Astrocyte of the cerebellum (primary cell): ENCODE measurements at regions not wholly inside any gene's neighbourhood (a gene's known extent, or its start where the extent isn't known, plus 50 kb on each side); places are given as distances from the start of the nearest gene placed in this dataset.

Experiments used
- DNase-seq: peaks from one replicate; pipeline ENCODE4 v3.0.0-alpha.2; 2011; ENCODE audit warnings: low read depth
- H3K4me3 ChIP-seq: 2 replicates; pipeline ENCODE4 v1.5.1; 2011; ENCODE audit warnings: mild to moderate bottlenecking, low read depth, low read length, moderate library complexity
- in situ Hi-C: cut with HindIII; loops from 2 replicates; pipeline ENCODE4 v1.10.0; 2017; ENCODE audit warnings: low sequenced_read_pairs
- TF ChIP-seq, protein P1 (sequence below): IDR thresholded peaks from 2 replicates; pipeline ENCODE4 v1.5.1; 2012; ENCODE audit warnings: low read length, low read depth, moderate library complexity, mild to moderate bottlenecking; ENCODE audit errors: missing control alignments

DNA sequence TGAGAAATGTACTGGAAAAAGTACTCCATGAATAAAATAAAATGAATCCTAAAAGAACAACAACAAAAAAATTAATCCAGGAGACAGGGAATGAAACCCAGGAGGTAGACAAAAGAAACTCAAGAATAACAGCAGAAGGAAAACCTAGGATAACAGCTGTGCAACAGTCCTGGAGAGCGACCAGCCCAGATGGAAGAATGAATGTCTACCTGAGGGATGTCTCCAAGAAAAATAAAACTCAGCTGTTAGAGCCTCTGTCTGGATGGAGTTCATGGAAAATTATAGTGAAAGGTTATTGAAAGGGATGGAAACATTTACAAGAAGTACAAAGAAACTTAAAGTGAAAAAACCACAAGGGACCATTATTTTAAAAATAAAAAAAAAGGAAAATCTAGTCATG lies 135.8 kb upstream of the CA10 start:
- DNase-seq, result no peak
- TF ChIP-seq, protein P1, sequence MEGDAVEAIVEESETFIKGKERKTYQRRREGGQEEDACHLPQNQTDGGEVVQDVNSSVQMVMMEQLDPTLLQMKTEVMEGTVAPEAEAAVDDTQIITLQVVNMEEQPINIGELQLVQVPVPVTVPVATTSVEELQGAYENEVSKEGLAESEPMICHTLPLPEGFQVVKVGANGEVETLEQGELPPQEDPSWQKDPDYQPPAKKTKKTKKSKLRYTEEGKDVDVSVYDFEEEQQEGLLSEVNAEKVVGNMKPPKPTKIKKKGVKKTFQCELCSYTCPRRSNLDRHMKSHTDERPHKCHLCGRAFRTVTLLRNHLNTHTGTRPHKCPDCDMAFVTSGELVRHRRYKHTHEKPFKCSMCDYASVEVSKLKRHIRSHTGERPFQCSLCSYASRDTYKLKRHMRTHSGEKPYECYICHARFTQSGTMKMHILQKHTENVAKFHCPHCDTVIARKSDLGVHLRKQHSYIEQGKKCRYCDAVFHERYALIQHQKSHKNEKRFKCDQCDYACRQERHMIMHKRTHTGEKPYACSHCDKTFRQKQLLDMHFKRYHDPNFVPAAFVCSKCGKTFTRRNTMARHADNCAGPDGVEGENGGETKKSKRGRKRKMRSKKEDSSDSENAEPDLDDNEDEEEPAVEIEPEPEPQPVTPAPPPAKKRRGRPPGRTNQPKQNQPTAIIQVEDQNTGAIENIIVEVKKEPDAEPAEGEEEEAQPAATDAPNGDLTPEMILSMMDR, result no peak
- no peak overlapping the region for H3K4me3 ChIP-seq
- in situ Hi-C loops, result no loop called here

DNA sequence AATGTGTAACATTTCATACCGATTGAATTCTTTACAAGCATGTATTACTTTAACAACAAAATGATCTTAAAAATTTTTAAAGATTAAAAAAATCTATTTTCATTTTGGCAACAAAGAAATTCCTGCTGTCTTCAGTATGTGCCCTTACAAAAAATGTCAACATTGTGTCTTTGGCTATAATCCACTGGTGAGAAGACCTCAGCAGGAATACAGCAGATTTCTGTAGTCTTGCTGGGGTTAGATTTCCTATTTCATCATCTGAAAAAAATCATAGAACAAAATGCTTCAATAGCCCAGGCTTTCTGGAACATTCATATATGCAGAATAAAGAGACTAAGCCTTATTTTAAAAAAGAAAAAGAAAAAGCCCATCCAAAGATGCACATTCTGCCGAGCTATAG lies 129.1 kb upstream of the CA10 start:
- no peak overlapping the region for H3K4me3 ChIP-seq

DNA sequence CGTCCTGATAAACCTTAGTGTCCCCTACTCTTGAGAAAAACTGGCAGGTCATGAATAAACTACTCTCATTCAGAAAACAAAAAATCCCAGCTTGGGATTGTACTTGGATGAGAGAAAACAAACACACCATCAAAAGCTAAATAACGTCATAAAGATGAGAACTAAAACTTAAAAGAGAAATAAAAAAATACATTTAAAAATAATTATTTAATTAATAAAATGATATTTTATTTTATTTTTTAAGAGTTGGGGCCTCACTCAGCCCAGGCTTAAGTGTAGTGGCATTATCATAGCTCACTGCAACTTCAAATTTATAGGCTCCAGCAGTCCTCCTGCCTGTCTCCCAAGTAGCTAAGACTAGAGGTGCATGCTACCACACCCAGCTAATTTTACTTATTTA lies 125.4 kb upstream of the CA10 start:
- no peak for DNase-seq
- no peak overlapping the region for H3K4me3 ChIP-seq
- TF ChIP-seq, protein P1, result no peak
- in situ Hi-C loops, result no loop called here

More for the DNA sequence above, 129.1 kb upstream of the CA10 start:
- DNase-seq, result no peak
- TF ChIP-seq, protein P1, result no peak
- in situ Hi-C loops, result no loop called here

DNA sequence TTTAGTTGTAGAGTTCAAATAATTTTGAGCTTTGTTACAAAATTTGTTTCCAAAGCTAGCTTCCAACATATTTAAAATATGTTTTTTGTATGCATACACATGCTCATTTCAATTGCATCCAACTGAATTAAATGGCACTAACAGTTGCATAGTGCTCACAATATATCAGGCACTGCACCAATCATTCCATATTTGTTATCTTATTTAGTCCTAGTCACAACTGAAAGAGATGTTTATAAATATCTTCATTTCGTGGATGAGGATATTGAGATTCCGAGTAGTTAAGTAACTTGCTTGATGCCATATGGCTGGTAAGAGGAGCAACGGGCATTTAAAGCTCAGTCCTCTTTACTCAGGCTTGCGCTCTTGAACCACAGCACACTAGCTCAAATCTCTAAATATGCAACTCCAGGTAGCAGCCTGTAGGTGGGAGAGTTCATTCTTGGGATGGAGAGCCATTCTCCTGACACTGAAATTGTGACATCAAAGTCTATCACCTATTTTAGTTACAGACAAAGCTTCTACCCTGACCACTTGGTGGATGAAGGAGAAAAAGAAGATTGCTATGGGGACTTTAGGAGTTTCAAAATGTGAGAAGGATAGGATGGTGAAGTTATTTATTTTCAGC lies 118.0 kb upstream of the CA10 start:
- no peak overlapping the region for H3K4me3 ChIP-seq
- TF ChIP-seq, protein P1, result no peak
- in situ Hi-C loops, result no loop called here
- no peak for DNase-seq

DNA sequence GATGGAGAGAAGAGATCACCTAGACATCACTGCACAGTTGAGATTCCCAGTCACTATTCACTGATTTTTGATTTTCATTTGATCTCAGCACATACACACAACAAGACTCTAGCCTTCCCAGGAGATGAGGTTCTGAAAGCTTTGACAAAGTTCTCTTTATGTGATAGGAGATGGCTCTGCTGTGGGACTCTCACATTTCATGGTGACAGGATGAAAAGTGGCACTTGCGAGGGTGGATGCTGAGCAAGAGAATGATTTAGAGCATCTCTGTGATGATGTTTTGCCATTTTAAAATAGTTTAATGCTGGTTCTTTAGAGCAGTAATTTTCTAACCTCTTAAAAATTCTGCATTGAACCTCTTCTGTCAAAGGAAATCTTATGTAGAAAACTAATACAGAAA lies 113.3 kb upstream of the CA10 start:
- no peak for DNase-seq
- TF ChIP-seq, protein P1, result no peak
- in situ Hi-C loops, result no loop called here
- H3K4me3 ChIP-seq, result no peak overlapping the region

DNA sequence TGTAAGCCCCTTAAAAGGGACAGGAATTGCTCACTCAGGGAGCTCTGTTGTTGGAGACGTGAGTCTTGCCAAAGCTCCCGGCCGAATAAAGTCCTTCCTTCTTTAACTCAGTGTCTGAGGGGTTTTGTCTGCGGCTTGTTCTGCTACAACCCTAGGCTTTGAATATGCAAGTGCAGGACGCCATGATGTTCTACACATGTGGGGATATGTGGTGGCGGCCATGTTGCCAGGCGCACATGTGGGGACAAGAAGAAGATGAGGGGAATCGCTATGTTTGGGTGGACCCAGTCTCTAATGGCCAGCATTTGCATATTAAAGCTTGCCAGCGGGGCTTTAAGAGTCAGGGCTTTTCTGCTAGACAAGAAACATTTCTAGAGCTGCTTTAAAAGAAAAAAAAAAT lies 96.8 kb upstream of the CA10 start:
- TF ChIP-seq, protein P1, result no peak
- no peak overlapping the region for H3K4me3 ChIP-seq
- no peak for DNase-seq
- in situ Hi-C loops, result no loop called here
